ENCODE measurements at regions not wholly inside any gene's neighbourhood (a gene's known extent, or its start where the extent isn't known, plus 50 kb on each side); places are given as distances from the start of the nearest gene placed in this dataset.

- TF ChIP-seq BCL3 (IDR thresholded peaks at IDR 0.05) (no peak), CTCF (IDR thresholded peaks at IDR 0.05) (no peak), MAZ (IDR thresholded peaks at IDR 0.05; ENCODE audit: borderline replicate concordance, low read depth, low read length) (no peak), ZFP36 (IDR thresholded peaks at IDR 0.05; ENCODE audit: borderline replicate concordance, partially characterized antibody) (no peak), SREBF2 (IDR thresholded peaks at IDR 0.05) (no peak), CHD2 (IDR thresholded peaks at IDR 0.05; ENCODE audit: low read length, partially characterized antibody) (no peak), EP300 (IDR thresholded peaks at IDR 0.05) (no peak), RAD21 (conservative IDR thresholded peaks at IDR 0.05 in 1 of 2, IDR thresholded peaks at IDR 0.05 in 1 of 2) (no peak), POLR2A (IDR thresholded peaks at IDR 0.05; ENCODE audit: low read length) (no peak), NFE2L2 (conservative IDR thresholded peaks at IDR 0.05; ENCODE audit: low read length) (no peak)
Measured at GRCh38 chr16:60739737-60740683, 1296.2 kb downstream of the CDH8 start.
